Middle frontal gyrus (tissue), 1 donor: ENCODE measurements at regions not wholly inside any gene's neighbourhood (a gene's known extent, or its start where the extent isn't known, plus 50 kb on each side); places are given as distances from the start of the nearest gene placed in this dataset.
"Not testable (repeated sequence)": the region's sequence is repeated elsewhere in the genome, so short reads cannot be mapped to it uniquely, and the experiment has no call there.

Experiments used
- DNase-seq: peaks from one replicate; pipeline ENCODE4 v3.0.0-alpha.2; 2015; ENCODE audit warnings: low spot score; ENCODE audit errors: extremely low spot score

DNA sequence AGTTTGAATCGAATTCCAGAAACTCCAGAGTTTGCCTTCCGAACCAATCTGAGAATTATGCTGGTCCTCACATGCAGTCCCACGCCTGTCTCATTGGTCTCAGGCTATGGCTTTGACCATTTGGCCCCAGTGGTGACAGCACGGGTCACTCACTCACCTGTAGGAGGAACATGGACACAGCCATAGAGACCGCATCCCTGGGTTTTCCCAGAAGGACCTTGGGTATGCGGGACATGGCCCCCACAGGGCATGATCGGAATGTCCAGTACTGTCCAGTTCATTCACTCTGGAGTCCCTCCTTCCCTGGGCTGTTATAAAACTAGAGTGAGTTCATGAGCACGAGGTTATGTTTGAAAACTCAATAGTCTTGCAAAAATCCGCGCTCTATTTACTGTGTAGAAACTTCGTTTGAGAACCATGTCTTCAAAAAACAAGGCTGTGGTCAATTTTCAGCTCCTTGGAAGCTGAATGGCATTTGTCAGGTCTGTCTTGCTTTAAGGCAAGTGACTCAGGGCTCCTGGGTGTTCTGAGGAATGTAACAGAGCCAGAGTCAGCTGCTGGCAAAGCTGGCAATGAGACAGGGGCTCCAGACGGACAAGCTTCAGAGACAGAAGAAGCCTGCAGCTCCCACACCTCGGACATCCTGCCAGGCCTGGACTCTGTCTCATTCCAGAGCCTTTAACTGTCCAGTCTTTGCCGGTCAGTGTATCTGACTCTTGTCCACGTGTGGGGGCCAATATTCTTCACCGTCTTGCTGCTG lies 86.7 kb upstream of the TMEM18 start:
- DNase-seq = no peak

GRCh38 chr2:762646-763045 lies 85.4 kb upstream of the TMEM18 start:
- no peak for DNase-seq

DNA sequence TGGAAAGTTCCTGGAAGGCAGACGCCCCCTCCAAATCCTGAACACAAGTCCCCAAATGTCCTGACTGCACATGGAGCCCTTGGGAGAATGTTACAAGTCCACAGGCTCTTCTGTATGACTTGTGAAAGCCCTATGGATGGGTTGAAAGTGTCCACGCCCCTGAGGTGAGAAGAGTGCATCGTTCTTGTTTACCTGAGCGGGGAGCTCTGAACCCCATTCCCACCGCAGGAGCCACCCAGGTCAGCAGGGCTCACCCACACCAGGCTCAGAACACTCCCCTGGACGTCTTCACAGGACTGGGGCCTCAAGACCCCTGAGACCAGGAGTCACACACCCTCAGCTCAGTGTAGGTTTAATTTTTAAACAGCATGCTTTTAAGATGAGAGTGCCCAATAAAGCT lies 84.2 kb upstream of the TMEM18 start:
- no peak for DNase-seq

- DNase-seq = no peak
These were observed 82.8 kb upstream of the TMEM18 start for GRCh38 chr2:760001-760400.

DNA sequence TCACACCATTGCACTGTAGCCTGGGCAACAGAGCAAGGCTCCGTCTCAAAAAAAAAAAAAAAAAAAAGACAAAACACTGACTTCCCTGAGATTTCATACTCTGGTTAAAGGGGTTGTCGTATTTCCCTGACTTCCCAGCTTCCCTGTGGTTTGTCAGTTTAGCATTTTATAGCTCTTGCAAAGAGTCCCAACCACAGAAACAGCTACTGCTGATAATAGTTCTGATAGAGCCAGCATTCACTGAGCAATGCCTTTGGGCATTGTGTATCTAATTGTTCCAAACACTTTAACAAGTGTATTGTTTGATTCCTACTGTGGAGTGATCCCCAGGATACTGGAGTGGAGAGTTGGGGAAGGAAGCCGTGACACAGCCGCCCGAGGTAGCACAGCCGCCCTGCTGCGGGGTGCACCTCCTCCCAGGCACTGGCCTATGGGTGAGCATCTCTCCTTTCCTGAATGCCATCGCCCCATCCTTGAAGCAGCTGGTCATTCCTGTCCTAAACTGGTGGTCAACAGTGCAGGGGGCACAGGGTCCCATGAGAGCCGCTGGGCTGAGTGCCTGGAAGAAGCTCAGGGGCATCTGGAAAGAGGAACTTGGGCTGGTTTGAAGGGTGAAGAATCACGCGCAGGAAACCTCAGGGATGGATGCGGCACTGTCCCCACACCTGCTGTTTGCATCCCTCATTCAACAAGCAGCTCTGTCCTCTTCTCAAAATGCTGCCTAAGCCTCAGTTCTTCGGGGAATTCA lies 81.0 kb upstream of the TMEM18 start:
- no peak for DNase-seq

GRCh38 chr2:753123-753522 lies 75.9 kb upstream of the TMEM18 start:
- DNase-seq = no peak

DNA sequence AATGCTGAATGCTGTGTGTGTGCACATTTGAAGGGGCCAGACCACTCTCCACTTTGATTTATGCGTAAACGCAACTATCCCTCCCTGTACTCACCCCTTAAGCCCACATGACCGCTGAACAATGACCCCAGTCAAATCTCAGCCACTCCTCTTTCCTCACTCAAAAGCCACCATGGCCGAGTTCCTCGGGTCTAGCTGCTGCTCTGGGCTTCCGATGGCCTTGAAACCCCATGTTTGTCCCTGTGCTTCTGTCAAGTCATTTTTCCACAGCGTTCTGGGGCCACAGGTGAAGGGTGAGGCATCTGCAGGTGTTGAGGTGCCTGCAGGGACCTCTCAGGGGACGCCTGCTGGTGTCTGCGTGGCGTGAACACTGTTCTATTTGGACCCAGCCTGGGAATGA lies 74.3 kb upstream of the TMEM18 start:
- DNase-seq = no peak

GRCh38 chr2:750628-751027 lies 73.4 kb upstream of the TMEM18 start:
- no peak for DNase-seq

- DNase-seq = no peak
These were observed 70.7 kb upstream of the TMEM18 start for GRCh38 chr2:747762-748351.

DNA sequence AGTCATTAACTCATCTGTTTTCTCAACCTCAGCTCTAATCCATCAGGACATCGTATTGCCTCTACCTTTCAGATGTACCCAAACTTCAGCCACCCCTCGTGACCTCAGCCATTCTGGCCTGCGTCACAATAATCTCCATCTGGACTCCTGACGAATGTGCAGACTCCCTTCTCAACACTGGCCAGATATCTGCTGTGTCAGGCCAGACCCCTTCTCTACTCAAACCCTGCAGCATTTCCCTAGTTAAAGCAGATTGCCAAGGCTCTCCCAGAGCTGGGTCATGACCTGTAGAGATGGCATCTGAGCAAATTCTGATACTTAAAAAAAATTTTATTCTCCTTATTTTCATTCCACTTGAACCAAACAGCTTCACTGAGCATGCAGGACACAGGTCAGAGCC lies 69.5 kb upstream of the TMEM18 start:
- DNase-seq = no peak

DNA sequence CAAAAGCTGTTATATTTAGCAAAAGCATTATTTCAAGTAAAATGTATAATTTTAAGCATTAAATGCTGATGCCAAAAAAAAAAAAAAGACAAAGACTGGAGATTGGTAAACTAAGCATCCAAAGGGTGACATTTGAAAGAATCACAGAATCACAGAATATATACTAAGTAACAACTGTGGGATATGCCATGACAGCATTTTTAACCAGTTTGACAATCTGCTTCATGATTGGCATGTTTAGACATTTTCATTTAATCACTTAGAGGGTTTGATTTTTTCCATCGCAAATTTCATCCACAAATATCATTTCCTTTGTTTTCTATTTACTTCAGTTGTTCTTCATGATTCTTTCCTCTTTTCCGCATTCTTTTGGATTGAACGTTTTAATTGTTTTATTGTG lies 66.9 kb upstream of the TMEM18 start:
- DNase-seq = no peak

DNA sequence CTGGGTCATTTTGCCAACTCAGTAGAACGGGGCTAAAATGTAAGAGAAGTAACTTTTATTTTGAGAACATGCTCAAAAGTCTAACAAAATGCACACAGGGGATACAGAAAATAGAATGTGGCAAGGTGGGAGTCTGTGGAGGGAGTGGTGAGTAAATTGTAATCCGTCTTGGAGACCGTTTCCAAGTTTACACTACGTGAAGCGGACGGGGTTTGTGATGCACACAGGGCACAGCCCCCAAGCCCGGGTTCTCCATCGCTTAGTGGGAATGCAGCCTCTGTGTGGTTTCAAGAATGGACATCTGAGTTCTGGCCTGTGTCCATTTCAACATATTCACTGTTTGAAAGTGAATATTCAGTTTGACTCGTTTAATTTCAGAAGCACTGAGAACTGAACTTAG lies 65.0 kb upstream of the TMEM18 start:
- DNase-seq = no peak

DNA sequence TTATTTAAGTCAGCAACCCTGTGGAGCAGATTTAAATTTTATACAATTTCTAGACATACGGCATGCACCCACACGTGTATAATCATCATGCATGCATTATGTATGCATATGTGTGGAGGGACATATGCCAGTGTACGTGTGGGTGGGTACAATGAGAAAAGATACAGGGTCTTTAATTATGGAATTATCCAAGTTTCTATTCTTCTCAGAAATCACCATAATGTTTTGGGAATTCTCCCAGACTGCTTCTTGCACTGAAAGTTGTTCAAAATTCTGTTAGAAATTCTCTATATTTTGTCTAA lies 63.9 kb upstream of the TMEM18 start:
- DNase-seq = no peak

DNA sequence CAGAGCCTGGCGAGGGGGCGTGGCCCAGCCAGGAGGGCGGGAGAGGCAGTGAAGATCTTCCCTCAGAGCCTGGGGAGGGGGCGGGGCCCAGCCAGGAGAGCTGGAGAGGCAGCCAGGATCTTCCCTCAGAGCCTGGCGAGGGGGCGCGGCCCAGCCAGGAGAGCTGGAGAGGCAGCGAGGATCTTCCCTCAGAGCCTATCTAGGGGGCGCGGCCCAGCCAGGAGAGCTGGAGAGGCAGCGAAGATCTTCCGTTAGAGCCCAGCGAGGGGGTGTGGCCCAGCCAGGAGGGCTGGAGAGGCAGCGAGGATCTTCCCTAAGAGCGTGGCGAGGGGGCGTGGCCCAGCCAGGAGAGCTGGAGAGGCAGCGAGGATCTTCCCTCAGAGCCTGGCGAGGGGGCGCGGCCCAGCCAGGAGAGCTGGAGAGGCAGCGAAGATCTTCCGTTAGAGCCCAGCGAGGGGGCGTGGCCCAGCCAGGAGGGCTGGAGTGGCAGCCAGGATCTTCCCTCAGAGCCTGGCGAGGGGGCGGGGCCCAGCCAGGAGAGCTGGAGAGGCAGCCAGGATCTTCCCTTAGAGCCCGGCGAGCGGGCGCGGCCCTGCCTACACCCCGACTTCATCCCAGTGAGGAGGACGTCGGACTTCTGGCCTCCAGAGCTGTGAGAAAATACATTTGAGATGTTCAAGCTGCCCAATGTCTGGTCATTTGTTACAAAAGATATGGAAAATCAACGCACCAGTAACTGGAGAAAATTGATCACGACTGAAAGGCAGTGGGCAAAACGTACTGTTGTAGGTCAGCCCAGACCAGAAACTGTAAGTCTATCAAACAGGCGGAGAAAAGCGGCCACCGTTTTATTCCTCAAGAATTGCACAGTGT lies 63.4 kb upstream of the TMEM18 start:
- not testable (repeated sequence) for DNase-seq

- DNase-seq = peak; percentile 7
These were observed 62.7 kb upstream of the TMEM18 start for GRCh38 chr2:739864-740321.

- DNase-seq = no peak
These were observed 59.7 kb upstream of the TMEM18 start for GRCh38 chr2:736939-737338.

DNA sequence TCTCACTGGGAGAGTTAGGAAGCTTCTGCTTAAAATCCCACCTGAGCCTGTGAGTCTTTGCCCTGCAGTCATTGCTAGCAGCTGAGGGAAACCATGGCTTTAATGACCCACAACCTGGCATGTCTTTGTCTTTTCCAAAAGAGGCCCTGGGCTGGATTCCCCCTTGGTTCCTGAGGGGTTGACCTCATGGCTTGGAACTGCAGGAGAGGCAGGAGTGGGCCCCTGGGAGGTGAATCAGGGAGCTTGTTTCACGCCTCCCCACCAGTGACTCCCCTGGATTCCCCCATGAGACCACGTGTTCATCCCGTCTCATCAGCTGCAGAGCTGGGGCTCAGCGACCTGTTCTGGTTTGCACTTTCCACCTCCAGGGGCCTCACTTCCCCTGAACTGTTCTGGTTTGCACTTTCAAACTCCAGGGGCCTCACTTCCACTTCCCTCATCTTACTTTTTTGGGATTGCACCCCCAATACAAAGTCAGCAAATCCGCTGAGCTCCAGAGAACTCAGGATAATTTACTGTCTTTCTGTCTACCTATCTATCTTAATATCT lies 58.5 kb upstream of the TMEM18 start:
- DNase-seq = no peak

DNA sequence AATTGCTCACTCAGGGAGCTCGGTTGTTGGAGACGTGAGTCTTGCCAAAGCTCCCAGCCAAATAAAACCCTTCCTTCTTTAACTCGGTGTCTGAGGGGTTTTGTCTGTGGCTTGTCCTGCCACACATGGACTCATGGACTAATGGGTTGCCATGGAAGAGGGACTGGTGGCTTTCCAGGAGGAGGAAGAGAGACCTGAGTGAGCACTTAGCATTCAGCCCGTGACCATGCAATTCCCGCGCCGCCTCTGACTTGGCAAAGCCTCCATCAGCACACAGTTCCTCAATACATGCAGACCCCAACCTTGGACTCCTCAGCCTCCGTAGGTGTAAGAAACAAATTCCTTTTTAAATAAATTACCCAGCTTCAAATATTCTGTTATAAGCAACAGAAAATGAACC lies 57.3 kb upstream of the TMEM18 start:
- no peak for DNase-seq

GRCh38 chr2:733495-733894 lies 56.3 kb upstream of the TMEM18 start:
- no peak for DNase-seq

DNA sequence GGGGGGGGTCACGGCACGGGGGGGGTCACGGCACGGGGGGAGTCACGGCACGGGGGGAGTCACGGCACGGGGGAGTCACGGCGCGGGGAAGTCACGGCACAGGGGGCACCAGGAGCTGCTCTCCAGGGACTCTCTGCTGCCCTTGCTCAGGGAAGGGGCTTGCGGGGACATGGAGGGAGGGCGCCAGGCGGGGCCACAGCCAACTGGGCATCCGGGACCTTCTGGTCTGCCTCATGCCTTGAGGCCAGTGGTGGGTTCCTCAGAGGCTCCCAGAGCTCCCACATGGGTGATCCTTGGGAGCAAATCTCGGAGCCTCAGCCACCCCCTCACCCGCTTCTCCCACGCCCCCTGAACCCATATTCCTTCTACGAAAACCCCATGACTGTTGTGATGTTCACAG lies 55.8 kb upstream of the TMEM18 start:
- no peak for DNase-seq

DNA sequence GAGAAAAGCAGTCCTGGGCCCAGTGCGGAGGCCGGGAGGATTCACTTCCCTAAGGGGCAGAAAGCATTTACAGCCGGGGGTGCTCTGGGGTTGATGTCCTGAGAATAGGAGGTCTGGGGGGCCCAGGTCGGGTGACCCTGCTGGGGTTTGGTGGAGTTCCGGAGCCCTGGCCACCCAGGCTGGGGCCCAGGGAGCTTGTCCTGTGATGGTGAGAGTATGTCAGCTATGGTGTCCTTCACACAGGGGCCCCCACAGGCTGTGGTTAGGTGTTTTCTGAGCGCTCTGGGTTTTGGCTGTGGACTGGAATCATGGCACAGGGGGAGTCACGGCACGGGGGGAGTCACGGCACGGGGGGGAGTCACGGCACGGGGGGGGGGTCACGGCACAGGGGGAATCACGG lies 54.5 kb upstream of the TMEM18 start:
- no peak for DNase-seq
